ENCODE measurements at regions not wholly inside any gene's neighbourhood (a gene's known extent, or its start where the extent isn't known, plus 50 kb on each side); places are given as distances from the start of the nearest gene placed in this dataset.

DNA sequence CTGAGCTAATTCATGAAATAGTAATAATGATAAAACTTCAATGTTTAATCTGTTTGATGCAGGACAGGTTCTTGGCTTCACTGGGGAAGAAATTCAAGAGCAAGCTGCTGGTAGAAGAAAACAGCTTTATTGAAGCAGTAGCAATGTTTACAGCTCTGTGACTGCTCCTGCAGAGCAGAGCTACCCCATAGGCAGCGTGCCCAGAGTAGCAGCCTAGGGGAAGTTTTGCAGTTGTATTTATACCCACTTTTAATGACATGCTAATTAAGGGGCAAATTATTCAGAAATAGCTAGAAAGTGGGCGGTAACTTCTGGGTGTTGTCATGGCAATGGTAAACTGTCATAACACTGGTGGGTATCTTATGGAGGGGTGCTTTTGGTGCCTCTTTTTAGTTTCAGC lies 518.0 kb downstream of the RFPL4B start:
- no peak for TF ChIP-seq POLR2AphosphoS5 (IDR thresholded peaks at IDR 0.05; ENCODE audit: low read depth, low read length)
- TF ChIP-seq SIN3A (IDR thresholded peaks at IDR 0.05; ENCODE audit: borderline replicate concordance, insufficient read depth, low read length): no peak
- no peak for TF ChIP-seq TAF1 (IDR thresholded peaks at IDR 0.05; ENCODE audit: borderline replicate concordance, insufficient read depth, low read length)
- TF ChIP-seq, protein P1, sequence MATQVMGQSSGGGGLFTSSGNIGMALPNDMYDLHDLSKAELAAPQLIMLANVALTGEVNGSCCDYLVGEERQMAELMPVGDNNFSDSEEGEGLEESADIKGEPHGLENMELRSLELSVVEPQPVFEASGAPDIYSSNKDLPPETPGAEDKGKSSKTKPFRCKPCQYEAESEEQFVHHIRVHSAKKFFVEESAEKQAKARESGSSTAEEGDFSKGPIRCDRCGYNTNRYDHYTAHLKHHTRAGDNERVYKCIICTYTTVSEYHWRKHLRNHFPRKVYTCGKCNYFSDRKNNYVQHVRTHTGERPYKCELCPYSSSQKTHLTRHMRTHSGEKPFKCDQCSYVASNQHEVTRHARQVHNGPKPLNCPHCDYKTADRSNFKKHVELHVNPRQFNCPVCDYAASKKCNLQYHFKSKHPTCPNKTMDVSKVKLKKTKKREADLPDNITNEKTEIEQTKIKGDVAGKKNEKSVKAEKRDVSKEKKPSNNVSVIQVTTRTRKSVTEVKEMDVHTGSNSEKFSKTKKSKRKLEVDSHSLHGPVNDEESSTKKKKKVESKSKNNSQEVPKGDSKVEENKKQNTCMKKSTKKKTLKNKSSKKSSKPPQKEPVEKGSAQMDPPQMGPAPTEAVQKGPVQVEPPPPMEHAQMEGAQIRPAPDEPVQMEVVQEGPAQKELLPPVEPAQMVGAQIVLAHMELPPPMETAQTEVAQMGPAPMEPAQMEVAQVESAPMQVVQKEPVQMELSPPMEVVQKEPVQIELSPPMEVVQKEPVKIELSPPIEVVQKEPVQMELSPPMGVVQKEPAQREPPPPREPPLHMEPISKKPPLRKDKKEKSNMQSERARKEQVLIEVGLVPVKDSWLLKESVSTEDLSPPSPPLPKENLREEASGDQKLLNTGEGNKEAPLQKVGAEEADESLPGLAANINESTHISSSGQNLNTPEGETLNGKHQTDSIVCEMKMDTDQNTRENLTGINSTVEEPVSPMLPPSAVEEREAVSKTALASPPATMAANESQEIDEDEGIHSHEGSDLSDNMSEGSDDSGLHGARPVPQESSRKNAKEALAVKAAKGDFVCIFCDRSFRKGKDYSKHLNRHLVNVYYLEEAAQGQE (IDR thresholded peaks at IDR 0.05; ENCODE audit: insufficient read depth in 1 of 2, low read depth in 2 of 2, low read length in 2 of 2): no peak
- TF ChIP-seq FOXP2 (optimal IDR thresholded peaks at IDR 0.05; ENCODE audit: borderline replicate concordance, extremely low read depth, extremely low read length, insufficient read depth): no peak
